GM12874 (cell line): ENCODE measurements at regions not wholly inside any gene's neighbourhood (a gene's known extent, or its start where the extent isn't known, plus 50 kb on each side); places are given as distances from the start of the nearest gene placed in this dataset.

Experiments used
- CTCF ChIP-seq: IDR thresholded peaks from 2 replicates; pipeline ENCODE4 v1.5.1; 2011; ENCODE audit warnings: low read depth, mild to moderate bottlenecking, control low read depth, low read length, moderate library complexity; ENCODE audit not compliant: insufficient read depth

- TF ChIP-seq CTCF = no peak
These were observed 103.4 kb upstream of the NPAS2 start for GRCh38 chr2:100716581-100716980.

GRCh38 chr2:100718065-100718629 is 101.8 kb upstream of the NPAS2 start:
- no peak for TF ChIP-seq CTCF

- no peak for TF ChIP-seq CTCF
These were observed 99.5 kb upstream of the NPAS2 start for GRCh38 chr2:100720445-100720844.

- TF ChIP-seq CTCF = no peak
These were observed 98.2 kb upstream of the NPAS2 start for GRCh38 chr2:100721693-100722092.

GRCh38 chr2:100722125-100722524 is 97.8 kb upstream of the NPAS2 start:
- TF ChIP-seq CTCF = no peak

- TF ChIP-seq CTCF = no peak
These were observed 93.1 kb upstream of the NPAS2 start for GRCh38 chr2:100726866-100727265.

- TF ChIP-seq CTCF = peak; percentile 19; the same call in 1 of the 2 replicates
These were observed 89.6 kb upstream of the NPAS2 start for GRCh38 chr2:100730290-100730868.
